Endothelial cell of umbilical vein (primary cell): ENCODE measurements at regions not wholly inside any gene's neighbourhood (a gene's known extent, or its start where the extent isn't known, plus 50 kb on each side); places are given as distances from the start of the nearest gene placed in this dataset.

Source experiments
- BruUV-seq: library from RNA; stranded (reverse); fragments of 400-500 nt; replicated peaks from 2 replicates; lab custom pipeline; 2021; lab: Mats Ljungman, UMichigan
- CTCF ChIA-PET: fragments of 300-600, 350-600 bp; sonication (Branson Sonifier 250); formaldehyde crosslinking; loops from one replicate; lab custom pipeline; 2021; ENCODE audit warnings: antibody characterized with exemption, inconsistent platforms; lab: Charles Lee
- POLR2A ChIA-PET: fragments of 300-600, 350-600 bp; sonication (Branson Sonifier 250); formaldehyde crosslinking; loops from one replicate; lab custom pipeline; 2021; ENCODE audit warnings: antibody characterized with exemption, inconsistent platforms; lab: Charles Lee
- DNase-seq: peaks from one replicate; pipeline ENCODE4 v3.0.0-alpha.2; 2011; ENCODE audit warnings: low read depth, low spot score
- FAIRE-seq: peaks from 2 replicates; lab custom pipeline; 2011; peaks lifted over from hg19 to GRCh38; lab: Jason Lieb, UNC
- H2AFZ ChIP-seq: 2 replicates; pipeline ENCODE4 v1.6.0; 2012; ENCODE audit warnings: low read depth, low read length, control low read depth, inconsistent platforms
- H3K27ac ChIP-seq: 2 replicates; pipeline ENCODE4 v1.5.1; 2011; ENCODE audit warnings: low read depth, mild to moderate bottlenecking, control low read depth, low read length, moderate library complexity; ENCODE audit not compliant: insufficient read depth
- H3K27me3 ChIP-seq, 2 experiments: 2 replicates each; pipeline versions ENCODE4 v1.6.0 to v1.6.1; 2011; ENCODE audit warnings: low read length in 2 of 2, mixed read lengths in 1 of 2; ENCODE audit not compliant: control insufficient read depth in 2 of 2, insufficient read depth in 2 of 2
- H3K36me3 ChIP-seq, 2 experiments: 2 replicates in 1 of 2; 3 replicates in 1 of 2; pipeline ENCODE4 v1.5.1; 2011; ENCODE audit warnings: low read length in 2 of 2, mild to moderate bottlenecking in 1 of 2, moderate library complexity in 1 of 2; ENCODE audit not compliant: control insufficient read depth in 2 of 2, insufficient read depth in 2 of 2; ENCODE audit errors: extremely low read depth in 1 of 2
- H3K4me1 ChIP-seq: 3 replicates; pipeline ENCODE4 v1.5.1; 2011; ENCODE audit warnings: mild to moderate bottlenecking, low read length; ENCODE audit not compliant: control insufficient read depth, insufficient read depth; ENCODE audit errors: extremely low read depth
- H3K4me2 ChIP-seq: 2 replicates; pipeline ENCODE4 v1.6.1; 2011; ENCODE audit warnings: low read length, control low read depth, mixed read lengths; ENCODE audit not compliant: insufficient read depth
- H3K4me3 ChIP-seq, 3 experiments: fragments of 200-600 bp in 1 of 3; sonication (generic), shearing (Covaris generic) in 1 of 3; replicated peaks in 1 of 3; 2 replicates each; pipeline ENCODE4 v1.5.1; 2011 to 2016; ENCODE audit warnings: control low read depth in 3 of 3, low read length in 3 of 3, mild to moderate bottlenecking in 2 of 3, inconsistent platforms in 1 of 3, low read depth in 1 of 3, moderate library complexity in 1 of 3; ENCODE audit not compliant: insufficient read depth in 1 of 3
- H3K79me2 ChIP-seq: 2 replicates; pipeline ENCODE4 v1.6.0; 2012; ENCODE audit warnings: low read length, inconsistent platforms; ENCODE audit not compliant: control insufficient read depth, insufficient read depth
- H3K9ac ChIP-seq: replicated peaks from 2 replicates; pipeline ENCODE3; 2011; ENCODE audit warnings: low read length, control low read depth; ENCODE audit not compliant: insufficient read depth; ENCODE audit errors: extremely low read depth
- H3K9me1 ChIP-seq: replicated peaks from 3 replicates; pipeline ENCODE4 v1.6.0; 2011; ENCODE audit warnings: mild to moderate bottlenecking, low read length; ENCODE audit not compliant: control insufficient read depth, insufficient read depth; ENCODE audit errors: extremely low read depth
- H3K9me3 ChIP-seq: replicated peaks from 2 replicates; pipeline ENCODE4 v1.5.1; 2012; ENCODE audit warnings: low read length, inconsistent platforms; ENCODE audit not compliant: control insufficient read depth, insufficient read depth
- H4K20me1 ChIP-seq: replicated peaks from 2 replicates; pipeline ENCODE3; 2011; ENCODE audit warnings: mild to moderate bottlenecking, low read length; ENCODE audit not compliant: control insufficient read depth, insufficient read depth; ENCODE audit errors: extremely low read depth
- CTCF ChIP-seq, 2 donors: IDR thresholded peaks; 1 replicate in 1 of 2; 2 replicates in 1 of 2; pipeline ENCODE4 v1.5.1; 2011; ENCODE audit warnings: low read length in 2 of 2, mild to moderate bottlenecking in 2 of 2, moderate library complexity in 2 of 2, control low read depth in 1 of 2, inconsistent platforms in 1 of 2, low read depth in 1 of 2; ENCODE audit not compliant: insufficient read depth in 1 of 2; ENCODE audit errors: extremely low read depth in 1 of 2
- EZH2 ChIP-seq: IDR thresholded peaks from 2 replicates; pipeline ENCODE4 v1.6.1; 2012; ENCODE audit warnings: borderline replicate concordance, low read depth, mild to moderate bottlenecking, moderate library complexity, low read length, inconsistent platforms; ENCODE audit not compliant: severe bottlenecking
- FOS ChIP-seq: IDR thresholded peaks from 2 replicates; pipeline ENCODE4 v1.6.1; 2011; ENCODE audit warnings: mild to moderate bottlenecking, low read length, moderate library complexity, borderline replicate concordance; ENCODE audit not compliant: insufficient read depth
- GATA2 ChIP-seq: IDR thresholded peaks from 2 replicates; pipeline ENCODE4 v1.7.0; 2011; ENCODE audit warnings: low read depth, mild to moderate bottlenecking, moderate library complexity, mixed read lengths, low read length; ENCODE audit not compliant: insufficient read length, insufficient read depth
- JUN ChIP-seq: IDR thresholded peaks from 2 replicates; pipeline ENCODE4 v1.6.1; 2011; ENCODE audit warnings: borderline replicate concordance, low read depth; ENCODE audit not compliant: insufficient read length, insufficient read depth
- MAX ChIP-seq: IDR thresholded peaks from 2 replicates; pipeline ENCODE4 v1.6.1; 2011; ENCODE audit not compliant: insufficient read depth, insufficient read length
- MYC ChIP-seq: IDR thresholded peaks from one replicate; pipeline ENCODE4 v1.6.1; 2011; ENCODE audit warnings: mild to moderate bottlenecking, low read depth, low read length
- POLR2A ChIP-seq: IDR thresholded peaks from 2 replicates; pipeline ENCODE4 v1.6.1; 2012; ENCODE audit warnings: low read depth, mild to moderate bottlenecking, control low read depth, low read length
- POLR2AphosphoS5 ChIP-seq: IDR thresholded peaks from 2 replicates; pipeline ENCODE4 v1.6.1; 2012; ENCODE audit warnings: low read depth, mild to moderate bottlenecking, control low read depth, low read length, moderate library complexity; ENCODE audit not compliant: insufficient read depth
- dilution Hi-C: fragments of 300-500 bp; cut with MboI; formaldehyde crosslinking; loops from one replicate; pipeline ENCODE4 v1.15.0; 2019; ENCODE audit warnings: low sequenced_read_pairs; ENCODE audit not compliant: extremely low pct_ligation_motif_present
- intact Hi-C: fragments of 100-400 bp; cut with micrococcal nuclease; formaldehyde crosslinking; loops from one replicate; pipeline ENCODE4 v1.10.0; 2022

- no peaks in the 10 kb centered on the region for H3K79me2 ChIP-seq
- BruUV-seq = no TSS peak
- no peaks in the 10 kb centered on the region for H4K20me1 ChIP-seq
- ChIA-PET CTCF (no interaction called here), POLR2A (no interaction called here)
- no peaks in the 10 kb centered on the region for H3K9me1 ChIP-seq
- intact Hi-C loops = no loop called here
- no peak overlapping the region for H3K4me3 ChIP-seq
- no peak for TF ChIP-seq MAX
- no peak for TF ChIP-seq JUN
- TF ChIP-seq CTCF (IDR thresholded peaks at IDR 0.05; ENCODE audit: extremely low read depth in 1 of 2, insufficient read depth in 1 of 2, low read depth in 1 of 2, low read length in 2 of 2) = no peak
- no peak for TF ChIP-seq POLR2A
- TF ChIP-seq EZH2 = no peak
- no peak for TF ChIP-seq POLR2AphosphoS5
- no peak for TF ChIP-seq MYC
- TF ChIP-seq GATA2 = no peak
- TF ChIP-seq FOS = no peak
- no peak overlapping the region for H3K4me2 ChIP-seq
- no peak overlapping the region for H2AFZ ChIP-seq
- no peak overlapping the region for H3K9ac ChIP-seq
- DNase-seq (no peak), FAIRE-seq (no peak)
- H3K9me3 ChIP-seq = no peaks in the 10 kb centered on the region
- H3K4me1 ChIP-seq = no peaks in the 10 kb centered on the region
- no peaks in the 10 kb centered on the region for H3K27me3 ChIP-seq
- dilution Hi-C loops = no loop called here
- H3K27ac ChIP-seq = no peak overlapping the region
- no peaks in the 10 kb centered on the region for H3K36me3 ChIP-seq
Measured at GRCh38 chr18:66764230-66764629, 160.3 kb upstream of the CDH19 start.
